ENCODE measurements at regions not wholly inside any gene's neighbourhood (a gene's known extent, or its start where the extent isn't known, plus 50 kb on each side); places are given as distances from the start of the nearest gene placed in this dataset.

DNA sequence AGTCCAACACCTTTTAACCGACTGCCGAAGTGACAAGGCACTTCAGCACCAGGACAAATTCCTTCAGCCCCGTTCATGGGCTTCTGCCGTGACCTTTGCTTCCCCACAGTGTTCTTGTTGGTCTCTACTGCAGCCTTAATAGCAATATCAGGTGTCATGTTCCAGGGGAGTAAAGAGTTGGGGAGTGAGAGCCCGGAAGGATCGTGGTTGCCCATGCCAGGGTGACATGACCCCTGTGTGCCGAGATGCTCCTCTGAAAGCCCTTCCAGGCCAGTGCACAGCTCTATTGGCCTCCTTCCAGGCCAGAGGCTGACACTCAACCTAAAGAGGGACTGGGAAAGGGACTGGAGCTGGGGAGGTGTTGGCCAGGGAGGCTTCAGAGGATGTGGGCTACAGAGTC, 279.2 kb downstream of the CYRIA start (continued):
- TF ChIP-seq, protein P1, sequence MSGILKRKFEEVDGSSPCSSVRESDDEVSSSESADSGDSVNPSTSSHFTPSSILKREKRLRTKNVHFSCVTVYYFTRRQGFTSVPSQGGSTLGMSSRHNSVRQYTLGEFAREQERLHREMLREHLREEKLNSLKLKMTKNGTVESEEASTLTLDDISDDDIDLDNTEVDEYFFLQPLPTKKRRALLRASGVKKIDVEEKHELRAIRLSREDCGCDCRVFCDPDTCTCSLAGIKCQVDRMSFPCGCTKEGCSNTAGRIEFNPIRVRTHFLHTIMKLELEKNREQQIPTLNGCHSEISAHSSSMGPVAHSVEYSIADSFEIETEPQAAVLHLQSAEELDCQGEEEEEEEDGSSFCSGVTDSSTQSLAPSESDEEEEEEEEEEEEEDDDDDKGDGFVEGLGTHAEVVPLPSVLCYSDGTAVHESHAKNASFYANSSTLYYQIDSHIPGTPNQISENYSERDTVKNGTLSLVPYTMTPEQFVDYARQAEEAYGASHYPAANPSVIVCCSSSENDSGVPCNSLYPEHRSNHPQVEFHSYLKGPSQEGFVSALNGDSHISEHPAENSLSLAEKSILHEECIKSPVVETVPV (CRISPR knock-in tag; IDR thresholded peaks at IDR 0.05), result no peak
- no peak for TF ChIP-seq BACH2 (CRISPR knock-in tag; IDR thresholded peaks at IDR 0.05; ENCODE audit: borderline replicate concordance)
- no peak for TF ChIP-seq ISL1 (CRISPR knock-in tag; IDR thresholded peaks at IDR 0.05)
- no peak for TF ChIP-seq RARB (CRISPR knock-in tag; IDR thresholded peaks at IDR 0.05)
- TF ChIP-seq, protein P2, sequence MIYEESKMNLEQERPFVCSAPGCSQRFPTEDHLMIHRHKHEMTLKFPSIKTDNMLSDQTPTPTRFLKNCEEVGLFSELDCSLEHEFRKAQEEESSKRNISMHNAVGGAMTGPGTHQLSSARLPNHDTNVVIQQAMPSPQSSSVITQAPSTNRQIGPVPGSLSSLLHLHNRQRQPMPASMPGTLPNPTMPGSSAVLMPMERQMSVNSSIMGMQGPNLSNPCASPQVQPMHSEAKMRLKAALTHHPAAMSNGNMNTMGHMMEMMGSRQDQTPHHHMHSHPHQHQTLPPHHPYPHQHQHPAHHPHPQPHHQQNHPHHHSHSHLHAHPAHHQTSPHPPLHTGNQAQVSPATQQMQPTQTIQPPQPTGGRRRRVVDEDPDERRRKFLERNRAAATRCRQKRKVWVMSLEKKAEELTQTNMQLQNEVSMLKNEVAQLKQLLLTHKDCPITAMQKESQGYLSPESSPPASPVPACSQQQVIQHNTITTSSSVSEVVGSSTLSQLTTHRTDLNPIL (CRISPR knock-in tag; IDR thresholded peaks at IDR 0.05; ENCODE audit: low read depth), result no peak
- TF ChIP-seq ZNF70 (CRISPR knock-in tag; IDR thresholded peaks at IDR 0.05), result no peak
- no peak for TF ChIP-seq PPARA (CRISPR knock-in tag; IDR thresholded peaks at IDR 0.05; ENCODE audit: borderline replicate concordance)
- TF ChIP-seq ZNF565 (CRISPR knock-in tag; conservative IDR thresholded peaks at IDR 0.05; ENCODE audit: low read depth), result no peak

DNA sequence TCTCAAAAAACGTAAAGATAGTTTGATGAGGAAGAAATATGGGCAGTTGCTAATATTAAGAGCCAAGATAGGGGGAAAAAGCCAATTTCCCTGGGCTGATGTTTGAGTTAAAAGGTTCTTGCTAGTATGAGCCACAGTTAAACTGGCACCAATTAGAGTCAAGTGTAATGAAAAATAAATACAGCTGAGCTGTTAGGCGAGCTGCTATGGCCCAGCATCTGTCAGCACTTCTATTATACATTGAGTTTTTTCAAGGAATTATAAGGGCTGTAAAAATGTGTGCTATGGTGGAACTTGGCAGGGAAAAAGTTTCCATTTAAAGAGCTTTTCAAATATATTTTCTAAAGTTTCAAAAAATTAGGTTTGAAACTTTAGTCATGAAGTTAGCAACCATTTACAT, 279.6 kb downstream of the CYRIA start:
- TF ChIP-seq ZFP3 (CRISPR knock-in tag; IDR thresholded peaks at IDR 0.05), result no peak
- TF ChIP-seq ZNF565 (CRISPR knock-in tag; conservative IDR thresholded peaks at IDR 0.05; ENCODE audit: low read depth), result no peak
- TF ChIP-seq, protein P3, sequence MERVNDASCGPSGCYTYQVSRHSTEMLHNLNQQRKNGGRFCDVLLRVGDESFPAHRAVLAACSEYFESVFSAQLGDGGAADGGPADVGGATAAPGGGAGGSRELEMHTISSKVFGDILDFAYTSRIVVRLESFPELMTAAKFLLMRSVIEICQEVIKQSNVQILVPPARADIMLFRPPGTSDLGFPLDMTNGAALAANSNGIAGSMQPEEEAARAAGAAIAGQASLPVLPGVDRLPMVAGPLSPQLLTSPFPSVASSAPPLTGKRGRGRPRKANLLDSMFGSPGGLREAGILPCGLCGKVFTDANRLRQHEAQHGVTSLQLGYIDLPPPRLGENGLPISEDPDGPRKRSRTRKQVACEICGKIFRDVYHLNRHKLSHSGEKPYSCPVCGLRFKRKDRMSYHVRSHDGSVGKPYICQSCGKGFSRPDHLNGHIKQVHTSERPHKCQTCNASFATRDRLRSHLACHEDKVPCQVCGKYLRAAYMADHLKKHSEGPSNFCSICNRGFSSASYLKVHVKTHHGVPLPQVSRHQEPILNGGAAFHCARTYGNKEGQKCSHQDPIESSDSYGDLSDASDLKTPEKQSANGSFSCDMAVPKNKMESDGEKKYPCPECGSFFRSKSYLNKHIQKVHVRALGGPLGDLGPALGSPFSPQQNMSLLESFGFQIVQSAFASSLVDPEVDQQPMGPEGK (CRISPR knock-in tag; IDR thresholded peaks at IDR 0.05; ENCODE audit: borderline replicate concordance), result no peak
- no peak for TF ChIP-seq OSR1 (CRISPR knock-in tag; IDR thresholded peaks at IDR 0.05)
- no peak for TF ChIP-seq TCF4 (CRISPR knock-in tag; IDR thresholded peaks at IDR 0.05; ENCODE audit: borderline replicate concordance)
- TF ChIP-seq GLIS3 (CRISPR knock-in tag; IDR thresholded peaks at IDR 0.05), result no peak
- no peak for TF ChIP-seq PPARA (CRISPR knock-in tag; IDR thresholded peaks at IDR 0.05; ENCODE audit: borderline replicate concordance)
- no peak for TF ChIP-seq ZNF8 (CRISPR knock-in tag; IDR thresholded peaks at IDR 0.05)
- no peak for TF ChIP-seq TOX (CRISPR knock-in tag; IDR thresholded peaks at IDR 0.05; ENCODE audit: borderline replicate concordance)
- no peak for TF ChIP-seq RARB (CRISPR knock-in tag; IDR thresholded peaks at IDR 0.05)
- no peak for TF ChIP-seq ARNTL (CRISPR knock-in tag; IDR thresholded peaks at IDR 0.05; ENCODE audit: borderline replicate concordance, low read depth)
- no peak for TF ChIP-seq CSDC2 (CRISPR knock-in tag; IDR thresholded peaks at IDR 0.05)
- TF ChIP-seq, protein P4, sequence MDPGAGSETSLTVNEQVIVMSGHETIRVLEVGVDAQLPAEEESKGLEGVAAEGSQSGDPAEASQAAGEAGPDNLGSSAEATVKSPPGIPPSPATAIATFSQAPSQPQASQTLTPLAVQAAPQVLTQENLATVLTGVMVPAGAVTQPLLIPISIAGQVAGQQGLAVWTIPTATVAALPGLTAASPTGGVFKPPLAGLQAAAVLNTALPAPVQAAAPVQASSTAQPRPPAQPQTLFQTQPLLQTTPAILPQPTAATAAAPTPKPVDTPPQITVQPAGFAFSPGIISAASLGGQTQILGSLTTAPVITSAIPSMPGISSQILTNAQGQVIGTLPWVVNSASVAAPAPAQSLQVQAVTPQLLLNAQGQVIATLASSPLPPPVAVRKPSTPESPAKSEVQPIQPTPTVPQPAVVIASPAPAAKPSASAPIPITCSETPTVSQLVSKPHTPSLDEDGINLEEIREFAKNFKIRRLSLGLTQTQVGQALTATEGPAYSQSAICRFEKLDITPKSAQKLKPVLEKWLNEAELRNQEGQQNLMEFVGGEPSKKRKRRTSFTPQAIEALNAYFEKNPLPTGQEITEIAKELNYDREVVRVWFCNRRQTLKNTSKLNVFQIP (CRISPR knock-in tag; IDR thresholded peaks at IDR 0.05; ENCODE audit: borderline replicate concordance, low read depth), result no peak
- TF ChIP-seq, protein P2 (CRISPR knock-in tag; IDR thresholded peaks at IDR 0.05; ENCODE audit: low read depth), result no peak
- no peak for TF ChIP-seq ZNF70 (CRISPR knock-in tag; IDR thresholded peaks at IDR 0.05)
- TF ChIP-seq, protein P5, sequence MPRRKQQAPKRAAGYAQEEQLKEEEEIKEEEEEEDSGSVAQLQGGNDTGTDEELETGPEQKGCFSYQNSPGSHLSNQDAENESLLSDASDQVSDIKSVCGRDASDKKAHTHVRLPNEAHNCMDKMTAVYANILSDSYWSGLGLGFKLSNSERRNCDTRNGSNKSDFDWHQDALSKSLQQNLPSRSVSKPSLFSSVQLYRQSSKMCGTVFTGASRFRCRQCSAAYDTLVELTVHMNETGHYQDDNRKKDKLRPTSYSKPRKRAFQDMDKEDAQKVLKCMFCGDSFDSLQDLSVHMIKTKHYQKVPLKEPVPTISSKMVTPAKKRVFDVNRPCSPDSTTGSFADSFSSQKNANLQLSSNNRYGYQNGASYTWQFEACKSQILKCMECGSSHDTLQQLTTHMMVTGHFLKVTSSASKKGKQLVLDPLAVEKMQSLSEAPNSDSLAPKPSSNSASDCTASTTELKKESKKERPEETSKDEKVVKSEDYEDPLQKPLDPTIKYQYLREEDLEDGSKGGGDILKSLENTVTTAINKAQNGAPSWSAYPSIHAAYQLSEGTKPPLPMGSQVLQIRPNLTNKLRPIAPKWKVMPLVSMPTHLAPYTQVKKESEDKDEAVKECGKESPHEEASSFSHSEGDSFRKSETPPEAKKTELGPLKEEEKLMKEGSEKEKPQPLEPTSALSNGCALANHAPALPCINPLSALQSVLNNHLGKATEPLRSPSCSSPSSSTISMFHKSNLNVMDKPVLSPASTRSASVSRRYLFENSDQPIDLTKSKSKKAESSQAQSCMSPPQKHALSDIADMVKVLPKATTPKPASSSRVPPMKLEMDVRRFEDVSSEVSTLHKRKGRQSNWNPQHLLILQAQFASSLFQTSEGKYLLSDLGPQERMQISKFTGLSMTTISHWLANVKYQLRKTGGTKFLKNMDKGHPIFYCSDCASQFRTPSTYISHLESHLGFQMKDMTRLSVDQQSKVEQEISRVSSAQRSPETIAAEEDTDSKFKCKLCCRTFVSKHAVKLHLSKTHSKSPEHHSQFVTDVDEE (CRISPR knock-in tag; IDR thresholded peaks at IDR 0.05), result no peak
- TF ChIP-seq ISL1 (CRISPR knock-in tag; IDR thresholded peaks at IDR 0.05), result no peak
- TF ChIP-seq ESRRG (CRISPR knock-in tag; IDR thresholded peaks at IDR 0.05), result no peak
- TF ChIP-seq ZC3H10 (CRISPR knock-in tag; IDR thresholded peaks at IDR 0.05), result no peak
- no peak for ATAC-seq
